ENCODE measurements at regions not wholly inside any gene's neighbourhood (a gene's known extent, or its start where the extent isn't known, plus 50 kb on each side); places are given as distances from the start of the nearest gene placed in this dataset.

DNA sequence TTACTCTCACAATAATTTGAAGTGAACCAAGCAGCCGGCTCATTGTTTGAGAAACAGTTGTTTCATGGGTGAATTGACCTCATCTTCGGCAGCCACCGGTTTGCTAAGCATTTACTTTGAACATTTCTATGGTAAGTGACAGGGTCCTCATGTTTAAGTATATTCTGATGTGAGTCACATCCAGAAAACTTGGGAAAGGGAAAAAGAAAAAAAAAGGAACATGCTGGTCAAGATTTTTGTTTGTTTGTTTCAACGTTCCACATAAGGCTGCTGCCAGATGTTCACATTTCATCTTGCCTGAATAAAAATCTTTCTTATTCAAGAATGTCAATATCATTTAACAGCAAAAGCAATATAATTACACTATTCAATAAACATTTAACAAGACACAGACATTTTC is 55.0 kb upstream of the EXOC2 start:
- TF ChIP-seq CTCF (IDR thresholded peaks at IDR 0.05), result no peak
- no peak for TF ChIP-seq POLR2A (IDR thresholded peaks at IDR 0.05)
- TF ChIP-seq POLR2AphosphoS5 (IDR thresholded peaks at IDR 0.05), result no peak

Data from breast epithelium (tissue), 3 donors.